ENCODE measurements at regions not wholly inside any gene's neighbourhood (a gene's known extent, or its start where the extent isn't known, plus 50 kb on each side); places are given as distances from the start of the nearest gene placed in this dataset.
A peak's percentile ranks its signal among the peaks of the same experiment; 100 is the strongest.

- Histone ChIP-seq H3K4me1 (ENCODE audit: control insufficient read depth, insufficient read depth, low read length) (no peaks in the 10 kb centered on the region), H3K27me3 (ENCODE audit: control insufficient read depth, insufficient read depth) (no peaks in the 10 kb centered on the region), H3K9me3 (ENCODE audit: control insufficient read depth, low read length) (no peaks in the 10 kb centered on the region), H3K4me3 (ENCODE audit: low read length) (no peak overlapping the region), H3K27ac (ENCODE audit: low read length) (no peak overlapping the region)
- DNase-seq (no peak), ATAC-seq (no peak)
- intact Hi-C loops (cut with DNase I) = no loop called here
These were observed 54.5 kb downstream of the TKTL2 start for GRCh38 chr4:163419074-163419473.

- H3K9me3 ChIP-seq (ENCODE audit: control insufficient read depth, low read length) = no peaks in the 10 kb centered on the region
- WGBS = 66% methylated on average over 3 of the region's 3 CpGs
- ATAC-seq (no peak), DNase-seq (no peak)
- no peaks in the 10 kb centered on the region for H3K27me3 ChIP-seq (ENCODE audit: control insufficient read depth, insufficient read depth)
- no peak overlapping the region for H3K4me3 ChIP-seq (ENCODE audit: low read length)
- H3K27ac ChIP-seq (ENCODE audit: low read length) = no peak overlapping the region
- intact Hi-C loops (cut with DNase I) = no loop called here
- no peaks in the 10 kb centered on the region for H3K4me1 ChIP-seq (ENCODE audit: control insufficient read depth, insufficient read depth, low read length)
These were observed 57.9 kb downstream of the TKTL2 start for GRCh38 chr4:163415668-163416067.

GRCh38 chr4:163414275-163414674, 59.3 kb downstream of the TKTL2 start:
- H3K27me3 ChIP-seq (ENCODE audit: control insufficient read depth, insufficient read depth) = no peaks in the 10 kb centered on the region
- H3K9me3 ChIP-seq (ENCODE audit: control insufficient read depth, low read length) = no peaks in the 10 kb centered on the region
- H3K27ac ChIP-seq (ENCODE audit: low read length) = no peak overlapping the region
- DNase-seq = no peak
- H3K4me3 ChIP-seq (ENCODE audit: low read length) = no peak overlapping the region
- ATAC-seq = no peak
- intact Hi-C loops (cut with DNase I) = no loop called here
- WGBS = 88% methylated on average over 3 of the region's 3 CpGs
- no peaks in the 10 kb centered on the region for H3K4me1 ChIP-seq (ENCODE audit: control insufficient read depth, insufficient read depth, low read length)

- no peaks in the 10 kb centered on the region for H3K4me1 ChIP-seq (ENCODE audit: control insufficient read depth, insufficient read depth, low read length)
- ATAC-seq = peak; percentile 80 to 89
- H3K4me3 ChIP-seq (ENCODE audit: low read length) = peak overlapping the region; percentile 32
- no peak for DNase-seq
- H3K27ac ChIP-seq (ENCODE audit: low read length) = no peak overlapping the region
- intact Hi-C loops (cut with DNase I) = no loop called here
- 31% methylated on average over 5 of the region's 5 CpGs for WGBS
- no peaks in the 10 kb centered on the region for H3K27me3 ChIP-seq (ENCODE audit: control insufficient read depth, insufficient read depth)
- H3K9me3 ChIP-seq (ENCODE audit: control insufficient read depth, low read length) = no peaks in the 10 kb centered on the region
These were observed 60.9 kb downstream of the NPY5R start for GRCh38 chr4:163404580-163404979.

GRCh38 chr4:163404080-163404479, 60.4 kb downstream of the NPY5R start:
- H3K27me3 ChIP-seq (ENCODE audit: control insufficient read depth, insufficient read depth) = no peaks in the 10 kb centered on the region
- intact Hi-C loops (cut with DNase I) = no loop called here
- 65% methylated on average over 1 of the region's 1 CpG for WGBS
- no peak for DNase-seq
- no peaks in the 10 kb centered on the region for H3K4me1 ChIP-seq (ENCODE audit: control insufficient read depth, insufficient read depth, low read length)
- H3K27ac ChIP-seq (ENCODE audit: low read length) = no peak overlapping the region
- H3K4me3 ChIP-seq (ENCODE audit: low read length) = peak overlapping the region; percentile 32
- H3K9me3 ChIP-seq (ENCODE audit: control insufficient read depth, low read length) = no peaks in the 10 kb centered on the region
- no peak for ATAC-seq
